H9 (cell line): ENCODE measurements at regions not wholly inside any gene's neighbourhood (a gene's known extent, or its start where the extent isn't known, plus 50 kb on each side); places are given as distances from the start of the nearest gene placed in this dataset.

Experiments
- DNase-seq: peaks from one replicate; pipeline ENCODE4 v3.0.0-alpha.2; 2017
- H2AFZ ChIP-seq: one replicate; pipeline ENCODE4 v1.6.1; 2013; ENCODE audit warnings: mild to moderate bottlenecking, low read length, control low read depth, moderate library complexity
- H2AK5ac ChIP-seq: 2 replicates; pipeline ENCODE4 v1.6.1; 2013; ENCODE audit warnings: low read length, control low read depth, mixed read lengths; ENCODE audit not compliant: insufficient read length
- H2BK120ac ChIP-seq: one replicate; pipeline ENCODE4 v1.6.1; 2013; ENCODE audit warnings: low read depth, mild to moderate bottlenecking, low read length, control low read depth, inconsistent platforms; ENCODE audit not compliant: poor library complexity, severe bottlenecking
- H2BK12ac ChIP-seq: 2 replicates; pipeline ENCODE4 v1.6.1; 2013; ENCODE audit warnings: low read length, control low read depth, mixed read lengths, low read depth; ENCODE audit not compliant: insufficient read length
- H2BK15ac ChIP-seq: 2 replicates; pipeline ENCODE4 v1.6.1; 2013; ENCODE audit warnings: low read depth, low read length, control low read depth
- H2BK20ac ChIP-seq: one replicate; pipeline ENCODE4 v1.6.1; 2013; ENCODE audit warnings: low read depth, mild to moderate bottlenecking, low read length, control low read depth, inconsistent platforms; ENCODE audit not compliant: poor library complexity, severe bottlenecking
- H2BK5ac ChIP-seq: 2 replicates; pipeline ENCODE4 v1.6.1; 2013; ENCODE audit warnings: low read length, control low read depth, mixed read lengths; ENCODE audit not compliant: insufficient read length
- H3K14ac ChIP-seq: 2 replicates; pipeline ENCODE4 v1.6.1; 2013; ENCODE audit warnings: low read length, control low read depth; ENCODE audit not compliant: insufficient read depth
- H3K18ac ChIP-seq: 2 replicates; pipeline ENCODE4 v1.6.1; 2013; ENCODE audit warnings: low read depth, mild to moderate bottlenecking, mixed read lengths, low read length, control low read depth; ENCODE audit not compliant: insufficient read length
- H3K23ac ChIP-seq: 2 replicates; pipeline ENCODE4 v1.6.1; 2013; ENCODE audit warnings: low read length, control low read depth, mixed read lengths, low read depth; ENCODE audit not compliant: insufficient read length
- H3K23me2 ChIP-seq: 2 replicates; pipeline ENCODE4 v1.6.1; 2013; ENCODE audit warnings: low read depth, mild to moderate bottlenecking, mixed read lengths, low read length, control low read depth; ENCODE audit not compliant: insufficient read length, poor library complexity, severe bottlenecking
- H3K27ac ChIP-seq: 2 replicates; pipeline ENCODE4 v1.5.1; 2013; ENCODE audit warnings: low read length, control low read depth, mixed read lengths, low read depth; ENCODE audit not compliant: insufficient read length
- H3K27me3 ChIP-seq: 2 replicates; pipeline ENCODE4 v1.6.1; 2013; ENCODE audit warnings: low read length, control low read depth, inconsistent platforms; ENCODE audit not compliant: insufficient read depth
- H3K4ac ChIP-seq: 2 replicates; pipeline ENCODE4 v1.6.1; 2013; ENCODE audit warnings: low read depth, mild to moderate bottlenecking, control low read depth, inconsistent platforms, low read length, moderate library complexity
- H3K4me1 ChIP-seq: 2 replicates; pipeline ENCODE4 v1.6.1; 2013; ENCODE audit warnings: low read length, control low read depth, inconsistent platforms; ENCODE audit not compliant: insufficient read depth
- H3K4me2 ChIP-seq: 2 replicates; pipeline ENCODE4 v1.6.1; 2013; ENCODE audit warnings: low read length, control low read depth, mixed read lengths; ENCODE audit not compliant: insufficient read length, insufficient read depth
- H3K56ac ChIP-seq: 2 replicates; pipeline ENCODE4 v1.6.1; 2013; ENCODE audit warnings: low read depth, mild to moderate bottlenecking, mixed read lengths, low read length, control low read depth; ENCODE audit not compliant: insufficient read length
- H3K79me1 ChIP-seq: 2 replicates; pipeline ENCODE4 v1.6.1; 2013; ENCODE audit warnings: low read depth, mild to moderate bottlenecking, moderate library complexity, low read length, control low read depth, inconsistent platforms; ENCODE audit not compliant: insufficient read depth, poor library complexity, severe bottlenecking
- H3K79me2 ChIP-seq: 2 replicates; pipeline ENCODE4 v1.6.1; 2013; ENCODE audit warnings: low read length, control low read depth, inconsistent platforms; ENCODE audit not compliant: insufficient read depth
- H3K9ac ChIP-seq: 2 replicates; pipeline ENCODE4 v1.6.1; 2013; ENCODE audit warnings: low read length, control low read depth, mixed read lengths; ENCODE audit not compliant: insufficient read length; ENCODE audit errors: extremely low read depth
- H3K9me3 ChIP-seq: one replicate; pipeline ENCODE4 v1.6.1; 2013; ENCODE audit warnings: low read depth, low read length, inconsistent platforms; ENCODE audit not compliant: control insufficient read depth
- H3T11ph ChIP-seq: one replicate; pipeline ENCODE4 v1.6.1; 2013; ENCODE audit warnings: mild to moderate bottlenecking, low read length, control low read depth, inconsistent platforms
- H4K20me1 ChIP-seq: one replicate; pipeline ENCODE4 v1.6.1; 2013; ENCODE audit not compliant: control insufficient read depth, insufficient read length, insufficient read depth
- H4K5ac ChIP-seq: 2 replicates; pipeline ENCODE4 v1.6.1; 2013; ENCODE audit warnings: low read depth, mild to moderate bottlenecking, mixed read lengths, low read length, control low read depth; ENCODE audit not compliant: insufficient read length
- H4K8ac ChIP-seq: replicated peaks from 2 replicates; pipeline ENCODE4 v1.6.1; 2013; ENCODE audit warnings: low read length, control low read depth, mixed read lengths, low read depth; ENCODE audit not compliant: insufficient read length
- H4K91ac ChIP-seq: 2 replicates; pipeline ENCODE4 v1.6.1; 2013; ENCODE audit warnings: low read depth, mild to moderate bottlenecking, moderate library complexity, mixed read lengths, low read length, control low read depth; ENCODE audit not compliant: insufficient read length
- H3K27ac Mint-ChIP-seq, 3 experiments: 2 replicates in 2 of 3; 3 replicates in 1 of 3; pipeline ENCODE4 v1.8.0; 2020 to 2021; ENCODE audit warnings: mixed read lengths in 3 of 3, mild to moderate bottlenecking in 1 of 3, moderate library complexity in 1 of 3
- H3K27me3 Mint-ChIP-seq: 2 replicates; pipeline ENCODE4 v1.8.0; 2021; ENCODE audit warnings: low read depth, mild to moderate bottlenecking, moderate library complexity, mixed read lengths
- H3K36me3 Mint-ChIP-seq, 3 experiments: 2 replicates in 2 of 3; 3 replicates in 1 of 3; pipeline ENCODE4 v1.8.0; 2020 to 2021; ENCODE audit warnings: low read depth in 3 of 3, mixed read lengths in 3 of 3; ENCODE audit not compliant: insufficient read depth in 1 of 3
- H3K4me1 Mint-ChIP-seq, 2 experiments: 2 replicates each; pipeline ENCODE4 v1.8.0; 2020; ENCODE audit warnings: mixed read lengths in 2 of 2
- H3K4me3 Mint-ChIP-seq, 2 experiments: 2 replicates in 1 of 2; 3 replicates in 1 of 2; pipeline ENCODE4 v1.8.0; 2020 to 2021; ENCODE audit warnings: mild to moderate bottlenecking in 2 of 2, mixed read lengths in 2 of 2, moderate library complexity in 1 of 2
- H3K9me3 Mint-ChIP-seq, 2 experiments: 2 replicates in 1 of 2; 3 replicates in 1 of 2; pipeline ENCODE4 v1.8.0; 2020; ENCODE audit warnings: mild to moderate bottlenecking in 2 of 2, mixed read lengths in 2 of 2, moderate library complexity in 1 of 2
- CTCF ChIP-seq: fragments of 200-600 bp; sonication (generic); conservative IDR thresholded peaks from 3 replicates; pipeline ENCODE4 v1.8.0; 2021; ENCODE audit warnings: antibody characterized with exemption, mild to moderate bottlenecking
- WGBS: extraction: QIAGEN DNeasy Blood & Tissue Kit; methylation state at CpG from one replicate; pipeline ENCODE4 v1.1.7; 2013; ENCODE audit warnings: missing lambda C conversion rate, low lambda C conversion rate, mixed read lengths; ENCODE audit not compliant: insufficient read length; ENCODE audit errors: extremely low coverage; 5-methylcytosine and 5-hydroxymethylcytosine counted together

GRCh38 chr3:180102604-180103003, 65.9 kb upstream of the PEX5L start:
- DNase-seq = no peak
- H3K27ac Mint-ChIP-seq = no peak overlapping the region; a peak in 1 of 7 replicates

More at GRCh38 chr3:180102604-180103003, 65.9 kb upstream of the PEX5L start:
- peaks cover 10 to 18% of the 10 kb centered on the region in 2 experiments for H3K4me1 Mint-ChIP-seq
- Histone ChIP-seq H3K14ac (no peak overlapping the region), H3K23me2 (no peaks in the 10 kb centered on the region), H2BK15ac (no peak overlapping the region), H3K79me2 (no peaks in the 10 kb centered on the region), H2AFZ (no peak overlapping the region), H3K18ac (no peak overlapping the region), H3K4me1 (peaks cover 2% of the 10 kb centered on the region; the same call in 1 of the 2 replicates), H3K27ac (no peak overlapping the region), H3K9me3 (no peaks in the 10 kb centered on the region), H3K27me3 (no peaks in the 10 kb centered on the region), H3K56ac (no peak overlapping the region), H4K20me1 (no peaks in the 10 kb centered on the region), H3K9ac (no peak overlapping the region), H3K23ac (no peak overlapping the region), H3K4ac (no peak overlapping the region), H4K8ac (no peak overlapping the region), H3K79me1 (no peaks in the 10 kb centered on the region), H2BK20ac (no peak overlapping the region), H3K4me2 (no peak overlapping the region), H3T11ph (no peak overlapping the region), H4K5ac (no peak overlapping the region), H2BK120ac (no peak overlapping the region), H2AK5ac (no peak overlapping the region), H4K91ac (no peak overlapping the region), H2BK5ac (no peak overlapping the region), H2BK12ac (no peak overlapping the region)
- no CpG with 5 or more reads among the region's 1 CpG for whole genome bisulfite sequencing
- H3K9me3 Mint-ChIP-seq = no peaks in the 10 kb centered on the region; a peak in 1 of 5 replicates
- H3K36me3 Mint-ChIP-seq = no peaks in the 10 kb centered on the region; a peak in 1 of 7 replicates
- H3K4me3 Mint-ChIP-seq = no peak overlapping the region
- no peak for TF ChIP-seq CTCF
- H3K27me3 Mint-ChIP-seq = no peaks in the 10 kb centered on the region; the same call in 1 of the 2 replicates
